ENCODE measurements at regions not wholly inside any gene's neighbourhood (a gene's known extent, or its start where the extent isn't known, plus 50 kb on each side); places are given as distances from the start of the nearest gene placed in this dataset.

GRCh38 chr16:5465714-5466113 lies 368.1 kb upstream of the EEF2KMT start:
- TF ChIP-seq CTCF (IDR thresholded peaks at IDR 0.05; ENCODE audit: low read depth, low read length): no peak
- no peak for TF ChIP-seq EZH2phosphoT487 (IDR thresholded peaks at IDR 0.05; ENCODE audit: low read depth)
